Fibroblast of mammary gland (primary cell): ENCODE measurements at regions not wholly inside any gene's neighbourhood (a gene's known extent, or its start where the extent isn't known, plus 50 kb on each side); places are given as distances from the start of the nearest gene placed in this dataset.
A peak's percentile ranks its signal among the peaks of the same experiment; 100 is the strongest.

Experiments used
- DNase-seq: peaks from one replicate; pipeline ENCODE4 v3.0.0-alpha.2; 2010; ENCODE audit warnings: low read depth
- H3K4me3 ChIP-seq: 2 replicates; pipeline ENCODE4 v1.5.1; 2011; ENCODE audit warnings: low read depth, mild to moderate bottlenecking, low read length, moderate library complexity; ENCODE audit not compliant: control insufficient read depth
- CTCF ChIP-seq: conservative IDR thresholded peaks from 2 replicates; pipeline ENCODE4 v1.5.1; 2011; ENCODE audit warnings: low read depth, low read length, inconsistent platforms; ENCODE audit not compliant: control insufficient read depth, insufficient read depth

- TF ChIP-seq CTCF: no peak
- no peak overlapping the region for H3K4me3 ChIP-seq
- DNase-seq: no peak
These were observed 152.1 kb upstream of the ALCAM start for GRCh38 chr3:105214590-105214989.

GRCh38 chr3:105222568-105223093, 144.1 kb upstream of the ALCAM start:
- no peak overlapping the region for H3K4me3 ChIP-seq

DNA sequence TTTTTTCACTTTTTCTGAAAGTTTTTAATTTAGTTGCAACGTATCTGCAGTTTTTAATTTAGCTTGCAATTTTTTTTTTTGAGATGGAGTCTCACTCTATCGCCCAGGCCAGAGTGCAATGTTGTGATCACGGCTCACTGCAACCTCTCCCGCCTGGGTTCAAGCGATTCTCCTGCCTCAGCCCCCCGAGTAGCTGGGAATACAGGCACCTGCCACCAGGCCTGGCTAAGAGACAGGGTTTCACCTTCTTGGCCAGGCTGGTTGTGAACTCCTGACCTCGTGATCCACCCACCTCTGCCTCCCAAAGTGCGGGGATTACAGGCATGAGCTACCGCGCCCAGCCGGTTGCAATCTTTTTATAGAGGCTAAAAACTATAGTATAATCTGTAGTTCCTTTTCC, 142.9 kb upstream of the ALCAM start:
- H3K4me3 ChIP-seq: no peak overlapping the region
- DNase-seq: no peak
- no peak for TF ChIP-seq CTCF

More at GRCh38 chr3:105222568-105223093, 144.1 kb upstream of the ALCAM start:
- no peak for DNase-seq
- TF ChIP-seq CTCF: no peak

- H3K4me3 ChIP-seq: no peak overlapping the region
- DNase-seq: peak; percentile 3
These were observed 138.0 kb upstream of the ALCAM start for GRCh38 chr3:105228696-105229095.

GRCh38 chr3:105232553-105232952, 134.2 kb upstream of the ALCAM start:
- no peak for TF ChIP-seq CTCF
- no peak overlapping the region for H3K4me3 ChIP-seq
- no peak for DNase-seq

More at GRCh38 chr3:105228696-105229095, 138.0 kb upstream of the ALCAM start:
- TF ChIP-seq CTCF: no peak

- no peak for DNase-seq
- no peak overlapping the region for H3K4me3 ChIP-seq
- TF ChIP-seq CTCF: no peak
These were observed 133.7 kb upstream of the ALCAM start for GRCh38 chr3:105233010-105233409.

GRCh38 chr3:105235221-105235620, 131.5 kb upstream of the ALCAM start:
- no peak for TF ChIP-seq CTCF
- DNase-seq: no peak
- no peak overlapping the region for H3K4me3 ChIP-seq
